ENCODE measurements at regions not wholly inside any gene's neighbourhood (a gene's known extent, or its start where the extent isn't known, plus 50 kb on each side); places are given as distances from the start of the nearest gene placed in this dataset.

DNA sequence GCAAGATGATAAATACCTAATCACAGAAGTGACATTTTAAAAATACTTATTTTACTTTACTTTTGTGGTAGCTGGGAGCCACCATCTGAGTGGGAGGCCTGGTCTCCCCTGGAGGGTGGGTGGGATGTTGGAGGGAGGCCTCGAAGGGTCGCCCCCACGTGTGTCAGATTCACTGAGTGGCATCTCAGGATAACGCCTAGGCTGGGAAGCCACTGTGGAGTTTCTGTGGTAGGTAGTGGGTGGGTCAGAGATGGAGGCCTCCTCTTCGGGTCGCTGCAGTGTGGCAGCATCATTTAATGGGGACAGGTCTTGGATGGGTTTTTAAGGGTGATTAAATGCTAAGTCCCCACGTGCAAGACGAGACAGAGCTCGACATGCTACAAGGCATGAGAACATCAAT, 1154.8 kb upstream of the CDH18 start (continued):
- TF ChIP-seq, protein P1, sequence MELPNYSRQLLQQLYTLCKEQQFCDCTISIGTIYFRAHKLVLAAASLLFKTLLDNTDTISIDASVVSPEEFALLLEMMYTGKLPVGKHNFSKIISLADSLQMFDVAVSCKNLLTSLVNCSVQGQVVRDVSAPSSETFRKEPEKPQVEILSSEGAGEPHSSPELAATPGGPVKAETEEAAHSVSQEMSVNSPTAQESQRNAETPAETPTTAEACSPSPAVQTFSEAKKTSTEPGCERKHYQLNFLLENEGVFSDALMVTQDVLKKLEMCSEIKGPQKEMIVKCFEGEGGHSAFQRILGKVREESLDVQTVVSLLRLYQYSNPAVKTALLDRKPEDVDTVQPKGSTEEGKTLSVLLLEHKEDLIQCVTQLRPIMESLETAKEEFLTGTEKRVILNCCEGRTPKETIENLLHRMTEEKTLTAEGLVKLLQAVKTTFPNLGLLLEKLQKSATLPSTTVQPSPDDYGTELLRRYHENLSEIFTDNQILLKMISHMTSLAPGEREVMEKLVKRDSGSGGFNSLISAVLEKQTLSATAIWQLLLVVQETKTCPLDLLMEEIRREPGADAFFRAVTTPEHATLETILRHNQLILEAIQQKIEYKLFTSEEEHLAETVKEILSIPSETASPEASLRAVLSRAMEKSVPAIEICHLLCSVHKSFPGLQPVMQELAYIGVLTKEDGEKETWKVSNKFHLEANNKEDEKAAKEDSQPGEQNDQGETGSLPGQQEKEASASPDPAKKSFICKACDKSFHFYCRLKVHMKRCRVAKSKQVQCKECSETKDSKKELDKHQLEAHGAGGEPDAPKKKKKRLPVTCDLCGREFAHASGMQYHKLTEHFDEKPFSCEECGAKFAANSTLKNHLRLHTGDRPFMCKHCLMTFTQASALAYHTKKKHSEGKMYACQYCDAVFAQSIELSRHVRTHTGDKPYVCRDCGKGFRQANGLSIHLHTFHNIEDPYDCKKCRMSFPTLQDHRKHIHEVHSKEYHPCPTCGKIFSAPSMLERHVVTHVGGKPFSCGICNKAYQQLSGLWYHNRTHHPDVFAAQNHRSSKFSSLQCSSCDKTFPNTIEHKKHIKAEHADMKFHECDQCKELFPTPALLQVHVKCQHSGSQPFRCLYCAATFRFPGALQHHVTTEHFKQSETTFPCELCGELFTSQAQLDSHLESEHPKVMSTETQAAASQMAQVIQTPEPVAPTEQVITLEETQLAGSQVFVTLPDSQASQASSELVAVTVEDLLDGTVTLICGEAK (IDR thresholded peaks at IDR 0.05; ENCODE audit: borderline replicate concordance): no peak
- TF ChIP-seq FOS (IDR thresholded peaks at IDR 0.05; ENCODE audit: borderline replicate concordance, extremely low read depth, insufficient read length): no peak

DNA sequence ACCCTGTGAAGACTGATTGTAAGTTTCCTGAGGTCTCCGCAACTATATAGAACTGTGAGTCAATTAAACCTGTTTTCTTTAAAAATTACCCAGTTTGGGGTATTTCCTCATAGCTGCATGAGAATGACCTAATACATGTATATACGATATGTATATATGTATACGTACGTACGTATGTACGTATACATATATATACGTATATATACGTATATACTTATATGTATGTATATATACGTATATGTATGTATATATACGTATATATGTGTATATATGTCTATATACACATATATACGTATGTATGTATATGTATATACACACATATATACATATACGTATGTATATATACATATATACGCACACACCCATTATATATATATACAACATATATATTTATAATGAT, 1153.0 kb upstream of the CDH18 start:
- no peak for TF ChIP-seq ZNF207 (IDR thresholded peaks at IDR 0.05; ENCODE audit: borderline replicate concordance)
- no peak for TF ChIP-seq HDAC6 (IDR thresholded peaks at IDR 0.05; ENCODE audit: unreplicated experiment)
- TF ChIP-seq MYB (IDR thresholded peaks at IDR 0.05; ENCODE audit: borderline replicate concordance, low read depth, low read length): no peak
- TF ChIP-seq KLF5 (IDR thresholded peaks at IDR 0.05; ENCODE audit: partially characterized antibody): no peak
- TF ChIP-seq ATF7 (IDR thresholded peaks at IDR 0.05; ENCODE audit: low read depth): no peak
- DNase-seq (ENCODE audit: low read depth, low spot score): no peak
- no TSS peak for BruUV-seq (replicated peaks)
- SMC1A ChIA-PET (ENCODE audit: uncharacterized antibody, unreplicated experiment): no interaction called here
- Histone ChIP-seq H3K4me2 (ENCODE audit: control insufficient read depth, insufficient read depth) (no peak overlapping the region), H3K79me2 (ENCODE audit: control insufficient read depth, insufficient read depth, low read length) (no peaks in the 10 kb centered on the region), H3K4me1 (ENCODE audit: control insufficient read depth, insufficient read depth, low read length) (no peaks in the 10 kb centered on the region), H3K9ac (ENCODE audit: control insufficient read depth, insufficient read depth, low read length) (no peak overlapping the region), H3K27ac (ENCODE audit: control insufficient read depth, insufficient read depth) (no peak overlapping the region), H4K20me1 (ENCODE audit: control insufficient read depth, insufficient read depth) (no peaks in the 10 kb centered on the region), H3K36me3 (ENCODE audit: control insufficient read depth in 2 of 2, insufficient read depth in 2 of 2, low read length in 1 of 2) (no peaks in the 10 kb centered on the region), H3K9me3 (replicated peaks; ENCODE audit: control insufficient read depth, insufficient read depth, low read length) (no peaks in the 10 kb centered on the region), H2AFZ (ENCODE audit: control insufficient read depth, low read depth, low read length) (no peak overlapping the region), H3K4me3 (no peak overlapping the region), H3K27me3 (replicated peaks in 1 of 2; ENCODE audit: control insufficient read depth in 2 of 2, insufficient read depth in 2 of 2, low read length in 1 of 2) (no peaks in the 10 kb centered on the region)
- CTCF ChIA-PET: no interaction called here
- WGBS (ENCODE audit: insufficient coverage, insufficient replicate concordance, low lambda C conversion rate, missing lambda C conversion rate): 84% methylated on average over 13 of the region's 13 CpGs
- no peak for ATAC-seq
- in situ Hi-C loops (cut with MboI) (no loop called here), intact Hi-C loops (cut with micrococcal nuclease; ENCODE audit: unreplicated experiment) (no loop called here)
- POLR2A ChIA-PET: no interaction called here
- RAD21 ChIA-PET (ENCODE audit: unreplicated experiment): no interaction called here
- FAIRE-seq: no peak

Data from GM12878 (cell line).